MG63 (cell line): ENCODE measurements at regions not wholly inside any gene's neighbourhood (a gene's known extent, or its start where the extent isn't known, plus 50 kb on each side); places are given as distances from the start of the nearest gene placed in this dataset.

Experiments
- DNase-seq: peaks from one replicate; pipeline ENCODE4 v3.0.0-alpha.2; 2020
- H3K27me3 ChIP-seq: fragments of 250-450 bp; sonication (Bioruptor Pico); 2 replicates; pipeline ENCODE4 v1.5.1; 2020; ENCODE audit warnings: mild to moderate bottlenecking, moderate library complexity
- H3K36me3 ChIP-seq: fragments of 250-450 bp; sonication (Bioruptor Pico); 2 replicates; pipeline ENCODE4 v1.5.1; 2020; ENCODE audit warnings: mild to moderate bottlenecking, moderate library complexity
- H3K4me3 ChIP-seq: fragments of 250-450 bp; sonication (Bioruptor Pico); 2 replicates; pipeline ENCODE4 v1.5.1; 2020; ENCODE audit warnings: mild to moderate bottlenecking, moderate library complexity
- H3K9me3 ChIP-seq: fragments of 250-450 bp; sonication (Bioruptor Pico); 2 replicates; pipeline ENCODE4 v1.5.1; 2020; ENCODE audit warnings: mild to moderate bottlenecking, moderate library complexity

GRCh38 chr7:41910940-41911600 is 208.2 kb upstream of the INHBA start:
- H3K9me3 ChIP-seq = no peaks in the 10 kb centered on the region
- H3K4me3 ChIP-seq = no peak overlapping the region
- H3K27me3 ChIP-seq = no peaks in the 10 kb centered on the region
- H3K36me3 ChIP-seq = no peaks in the 10 kb centered on the region
- DNase-seq = no peak

- Histone ChIP-seq H3K36me3 (no peaks in the 10 kb centered on the region), H3K4me3 (no peak overlapping the region), H3K9me3 (peaks cover 9% of the 10 kb centered on the region), H3K27me3 (no peaks in the 10 kb centered on the region)
- no peak for DNase-seq
These were observed 204.6 kb upstream of the INHBA start for GRCh38 chr7:41907444-41907843.

DNA sequence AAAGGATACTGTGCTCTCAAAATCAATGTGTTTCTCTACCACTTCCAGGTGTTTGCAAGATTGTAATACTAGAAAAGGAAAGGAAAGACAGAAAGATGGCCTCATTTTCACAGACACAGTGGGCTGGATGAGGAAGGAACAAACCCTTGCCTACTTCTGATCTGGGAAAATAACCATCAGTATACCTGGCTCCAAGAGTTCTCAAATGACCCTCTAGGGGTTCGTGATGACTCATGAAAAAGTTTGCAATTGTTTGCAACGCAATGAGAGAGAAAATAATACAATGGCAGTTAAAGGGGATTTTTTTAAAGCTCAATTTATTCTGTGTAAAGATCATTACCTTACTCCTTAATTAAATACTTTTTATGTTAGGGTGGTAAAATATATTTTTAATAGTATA is 197.6 kb upstream of the INHBA start:
- H3K36me3 ChIP-seq = no peaks in the 10 kb centered on the region
- no peaks in the 10 kb centered on the region for H3K27me3 ChIP-seq
- H3K9me3 ChIP-seq = peaks cover 9% of the 10 kb centered on the region
- DNase-seq = no peak
- H3K4me3 ChIP-seq = no peak overlapping the region

DNA sequence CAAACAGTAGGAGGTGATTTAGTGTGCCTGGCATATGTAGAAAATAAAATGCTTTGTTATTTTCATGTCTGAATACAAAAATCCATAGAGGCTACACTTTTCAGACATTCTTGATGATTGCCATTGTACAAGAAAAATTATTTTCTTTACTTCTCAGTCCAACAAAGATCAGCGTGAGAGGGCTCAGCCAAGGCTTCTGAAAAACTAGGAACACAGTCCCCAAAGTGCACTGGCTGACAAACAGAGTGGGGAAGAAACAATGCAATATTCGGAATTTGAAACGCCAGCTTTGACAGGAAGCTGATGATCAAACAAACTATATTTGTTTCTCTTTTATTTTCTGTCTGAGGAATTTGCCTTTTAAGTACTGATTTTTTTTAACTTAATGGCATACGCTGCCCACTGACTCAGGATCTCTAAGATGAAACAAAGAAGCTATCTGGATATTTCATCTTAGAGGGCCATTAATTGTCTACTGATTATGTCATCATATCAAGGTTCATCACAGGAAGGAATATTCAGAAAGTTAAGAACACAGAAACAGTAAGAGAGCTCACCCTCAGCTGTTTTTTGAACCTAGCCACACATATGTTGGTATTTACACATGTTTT is 197.0 kb upstream of the INHBA start:
- Histone ChIP-seq H3K27me3 (no peaks in the 10 kb centered on the region), H3K36me3 (no peaks in the 10 kb centered on the region), H3K4me3 (no peak overlapping the region), H3K9me3 (peaks cover 9% of the 10 kb centered on the region)
- no peak for DNase-seq

DNA sequence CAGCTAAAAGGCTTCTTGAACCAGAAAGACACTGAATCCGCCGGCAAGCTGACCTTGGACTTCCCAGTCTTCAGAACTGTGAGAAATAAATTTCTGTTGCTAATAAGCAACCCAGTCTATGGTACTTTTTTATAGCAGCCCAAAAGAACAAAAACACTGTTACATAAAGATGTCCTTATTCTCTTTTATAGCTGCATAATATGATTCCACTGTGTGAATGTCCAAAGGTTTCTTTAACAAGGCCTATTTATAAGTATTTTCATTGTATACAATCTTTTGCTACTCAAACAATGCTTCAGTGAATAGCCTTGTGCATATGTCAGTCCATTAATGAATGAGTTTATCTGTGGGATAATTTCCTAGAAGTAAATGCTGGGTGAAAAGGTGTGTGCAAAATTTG is 190.8 kb upstream of the INHBA start:
- no peaks in the 10 kb centered on the region for H3K27me3 ChIP-seq
- DNase-seq = no peak
- H3K36me3 ChIP-seq = no peaks in the 10 kb centered on the region
- no peak overlapping the region for H3K4me3 ChIP-seq
- H3K9me3 ChIP-seq = no peaks in the 10 kb centered on the region

GRCh38 chr7:41892356-41893100 is 189.6 kb upstream of the INHBA start:
- Histone ChIP-seq H3K4me3 (no peak overlapping the region), H3K36me3 (no peaks in the 10 kb centered on the region), H3K27me3 (no peaks in the 10 kb centered on the region), H3K9me3 (no peaks in the 10 kb centered on the region)
- DNase-seq = no peak

DNA sequence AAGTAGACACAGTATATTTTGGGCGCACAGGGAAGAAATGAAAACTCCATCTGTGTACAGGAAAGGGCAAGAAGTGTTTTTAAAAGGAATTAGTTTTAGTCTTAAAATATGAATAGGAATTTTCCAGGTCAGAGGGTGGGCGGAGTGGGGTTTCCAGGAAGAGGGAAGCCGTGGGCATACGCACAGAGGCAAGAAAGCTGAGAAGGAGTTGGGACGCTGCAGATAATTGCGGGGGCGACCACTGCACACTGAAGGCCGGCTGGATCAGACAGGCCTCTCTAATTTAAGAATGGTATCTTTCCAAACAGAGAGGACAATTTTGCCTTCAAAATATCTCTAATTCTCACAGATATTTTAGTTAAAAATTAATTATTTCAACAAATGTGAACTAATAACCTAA is 189.1 kb upstream of the INHBA start:
- Histone ChIP-seq H3K4me3 (no peak overlapping the region), H3K27me3 (no peaks in the 10 kb centered on the region), H3K9me3 (no peaks in the 10 kb centered on the region), H3K36me3 (no peaks in the 10 kb centered on the region)
- DNase-seq = no peak

DNA sequence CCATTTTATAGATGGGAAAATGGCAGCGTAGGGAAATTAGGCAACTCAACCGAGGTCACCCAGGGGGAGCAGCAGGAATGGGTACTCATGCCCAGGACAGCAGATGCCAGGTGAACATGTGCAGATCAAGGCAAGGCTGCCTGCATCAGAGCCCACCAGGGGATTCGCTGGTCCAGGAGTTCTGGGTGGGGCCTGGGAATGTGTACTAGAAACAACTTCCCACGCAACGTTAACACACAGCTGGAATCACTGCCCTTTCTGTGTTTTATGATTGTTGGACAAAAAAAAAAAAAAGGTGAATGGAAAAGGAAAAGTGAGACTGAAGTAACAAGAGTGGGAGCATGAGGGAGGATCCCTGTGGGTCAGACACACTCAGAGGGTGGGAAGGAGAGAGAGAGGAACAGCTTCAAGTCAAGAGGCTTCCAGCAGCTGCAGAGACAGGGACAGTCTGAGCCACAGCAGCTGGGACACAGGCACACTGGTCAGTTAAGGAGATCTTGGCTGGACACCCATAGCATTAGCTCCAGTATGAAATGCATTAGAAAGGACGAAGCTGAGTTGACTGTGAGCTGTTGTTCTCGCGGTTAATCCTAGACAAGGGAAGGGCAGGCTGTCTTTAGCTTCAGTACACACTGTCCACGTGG is 187.9 kb upstream of the INHBA start:
- Histone ChIP-seq H3K27me3 (no peaks in the 10 kb centered on the region), H3K4me3 (no peak overlapping the region), H3K9me3 (no peaks in the 10 kb centered on the region), H3K36me3 (no peaks in the 10 kb centered on the region)
- no peak for DNase-seq

DNA sequence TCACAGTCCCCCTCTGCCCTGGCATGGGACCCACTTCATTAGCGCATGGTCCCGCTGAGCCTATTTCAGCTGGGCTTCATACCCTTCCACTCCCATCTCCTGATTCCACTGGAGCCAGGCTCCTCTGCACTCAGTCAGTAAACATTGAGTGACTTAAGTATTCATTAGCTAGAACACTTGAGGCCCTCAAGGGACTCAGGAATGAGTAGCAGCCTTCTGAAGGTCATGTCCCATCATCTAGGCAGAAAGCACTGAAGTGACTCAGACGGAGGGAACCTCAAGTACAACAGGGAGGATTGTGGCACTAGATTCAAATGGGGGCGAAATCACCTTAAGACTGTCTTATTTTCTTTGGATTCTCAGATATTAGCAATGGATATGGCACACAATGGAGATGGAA is 186.6 kb upstream of the INHBA start:
- no peaks in the 10 kb centered on the region for H3K27me3 ChIP-seq
- no peak overlapping the region for H3K4me3 ChIP-seq
- no peaks in the 10 kb centered on the region for H3K9me3 ChIP-seq
- no peaks in the 10 kb centered on the region for H3K36me3 ChIP-seq
- no peak for DNase-seq

GRCh38 chr7:41889040-41889439 is 186.2 kb upstream of the INHBA start:
- no peak for DNase-seq
- H3K27me3 ChIP-seq = no peaks in the 10 kb centered on the region
- no peaks in the 10 kb centered on the region for H3K9me3 ChIP-seq

DNA sequence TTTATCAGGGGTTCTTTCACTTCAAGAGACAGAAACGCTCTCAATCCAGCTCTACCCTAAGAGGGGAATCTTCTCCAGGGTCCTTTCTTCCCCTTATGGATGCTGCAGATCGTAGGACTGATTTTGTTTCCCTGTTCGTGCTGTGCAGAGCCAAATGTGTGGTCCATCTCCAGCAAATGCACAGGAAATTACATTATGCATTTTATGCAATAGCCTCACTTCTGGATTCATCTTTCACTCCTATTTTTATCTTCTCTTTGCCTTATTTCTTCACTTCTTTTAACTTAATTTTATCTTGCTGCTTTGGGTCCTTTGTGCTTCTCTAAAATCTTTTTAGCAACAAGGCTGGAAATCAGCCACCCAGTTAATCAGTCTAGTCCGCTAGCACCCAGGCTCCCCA is 184.5 kb upstream of the INHBA start:
- DNase-seq = no peak

More at GRCh38 chr7:41889040-41889439, 186.2 kb upstream of the INHBA start:
- Histone ChIP-seq H3K36me3 (no peaks in the 10 kb centered on the region), H3K4me3 (no peak overlapping the region)

DNA sequence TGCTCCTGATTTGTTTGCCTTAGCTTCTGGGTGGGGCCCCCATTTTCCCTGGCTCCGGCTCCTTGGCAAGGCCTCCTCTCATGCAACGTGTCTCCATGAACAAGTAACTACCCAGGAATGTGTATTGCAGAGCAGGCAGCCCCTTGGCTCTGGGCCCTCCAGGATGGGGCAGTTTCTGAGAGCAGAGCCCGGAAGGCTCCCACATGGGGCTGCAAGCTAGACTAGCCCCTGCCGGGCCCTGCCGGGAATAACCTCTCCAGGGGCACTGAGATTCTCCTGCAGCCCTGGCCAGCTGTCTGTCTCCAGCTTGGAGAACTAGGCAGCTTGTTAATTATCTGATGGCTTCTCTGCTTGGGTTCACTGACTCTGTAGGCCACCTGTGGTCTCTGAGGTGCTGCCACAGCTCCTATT is 184.0 kb upstream of the INHBA start:
- H3K27me3 ChIP-seq = no peaks in the 10 kb centered on the region
- no peak overlapping the region for H3K4me3 ChIP-seq
- no peaks in the 10 kb centered on the region for H3K9me3 ChIP-seq
- peak; percentile 98 for DNase-seq
- H3K36me3 ChIP-seq = no peaks in the 10 kb centered on the region

More for the DNA sequence above, 184.5 kb upstream of the INHBA start:
- no peaks in the 10 kb centered on the region for H3K27me3 ChIP-seq
- no peaks in the 10 kb centered on the region for H3K9me3 ChIP-seq
- no peaks in the 10 kb centered on the region for H3K36me3 ChIP-seq
- no peak overlapping the region for H3K4me3 ChIP-seq

GRCh38 chr7:41886262-41886900 is 183.5 kb upstream of the INHBA start:
- DNase-seq = peak; percentile 93
- Histone ChIP-seq H3K36me3 (no peaks in the 10 kb centered on the region), H3K4me3 (0 out of 2 replicates have a peak overlapping the region, but pooled peaks have one; percentile 14), H3K9me3 (no peaks in the 10 kb centered on the region), H3K27me3 (no peaks in the 10 kb centered on the region)

- no peaks in the 10 kb centered on the region for H3K9me3 ChIP-seq
- H3K4me3 ChIP-seq = no peak overlapping the region
- no peaks in the 10 kb centered on the region for H3K27me3 ChIP-seq
- H3K36me3 ChIP-seq = no peaks in the 10 kb centered on the region
- no peak for DNase-seq
These were observed 182.9 kb upstream of the INHBA start for GRCh38 chr7:41885748-41886147.

DNA sequence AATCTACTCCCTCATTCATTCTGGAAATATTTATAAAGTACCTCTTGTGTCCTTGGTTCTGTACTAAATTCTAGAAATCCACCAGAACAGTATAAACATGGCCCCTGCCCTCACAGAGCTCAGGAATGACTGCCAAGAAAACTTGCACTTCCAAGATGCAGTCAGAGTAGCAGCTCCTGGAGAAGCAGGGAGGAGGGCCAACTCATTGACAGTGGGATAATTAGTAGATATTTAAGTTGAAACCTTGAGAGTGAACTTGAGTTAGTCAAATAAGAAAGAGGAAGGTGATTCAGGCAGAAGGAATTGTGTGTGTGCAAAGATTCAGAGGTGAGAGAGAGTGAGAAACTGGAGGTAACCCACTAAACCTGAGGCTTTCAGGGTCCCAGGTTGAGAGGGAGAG is 182.2 kb upstream of the INHBA start:
- Histone ChIP-seq H3K9me3 (no peaks in the 10 kb centered on the region), H3K4me3 (no peak overlapping the region), H3K27me3 (no peaks in the 10 kb centered on the region), H3K36me3 (no peaks in the 10 kb centered on the region)
- no peak for DNase-seq

DNA sequence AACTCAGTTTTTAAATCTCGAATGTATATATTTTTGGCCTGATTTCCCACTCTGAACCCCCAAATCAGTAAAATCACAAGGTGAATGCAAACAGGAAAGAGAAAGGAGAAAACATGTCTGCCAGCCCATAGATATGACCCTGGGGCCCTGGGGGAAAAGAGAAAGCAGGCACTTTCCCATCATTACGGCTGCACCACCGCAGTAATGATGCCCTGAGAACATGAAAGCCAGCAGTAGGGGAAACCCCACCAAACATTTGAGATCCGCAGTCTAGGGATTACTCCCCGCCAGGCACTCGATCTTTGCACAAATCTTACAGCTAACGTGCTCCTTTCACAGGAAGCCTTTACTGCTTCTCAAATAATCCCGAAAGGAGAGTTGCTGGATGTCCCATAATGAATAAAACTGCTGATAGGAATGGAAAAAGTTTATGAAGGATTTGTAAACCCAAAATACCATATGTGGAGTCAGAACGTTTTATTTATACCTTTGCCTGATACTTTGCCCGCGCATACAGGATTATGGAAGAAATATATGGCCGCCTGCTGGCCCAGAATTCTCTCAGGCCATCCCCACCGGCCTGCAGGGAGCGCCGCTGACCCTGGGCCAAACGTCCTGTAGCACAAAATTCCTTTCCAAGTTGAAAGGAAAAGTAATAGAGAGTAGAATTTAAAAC is 180.0 kb upstream of the INHBA start:
- Histone ChIP-seq H3K27me3 (no peaks in the 10 kb centered on the region), H3K36me3 (no peaks in the 10 kb centered on the region), H3K4me3 (no peak overlapping the region), H3K9me3 (no peaks in the 10 kb centered on the region)
- no peak for DNase-seq
